ENCODE measurements at regions not wholly inside any gene's neighbourhood (a gene's known extent, or its start where the extent isn't known, plus 50 kb on each side); places are given as distances from the start of the nearest gene placed in this dataset.
"Not testable (repeated sequence)": the region's sequence is repeated elsewhere in the genome, so short reads cannot be mapped to it uniquely, and the experiment has no call there.

DNA sequence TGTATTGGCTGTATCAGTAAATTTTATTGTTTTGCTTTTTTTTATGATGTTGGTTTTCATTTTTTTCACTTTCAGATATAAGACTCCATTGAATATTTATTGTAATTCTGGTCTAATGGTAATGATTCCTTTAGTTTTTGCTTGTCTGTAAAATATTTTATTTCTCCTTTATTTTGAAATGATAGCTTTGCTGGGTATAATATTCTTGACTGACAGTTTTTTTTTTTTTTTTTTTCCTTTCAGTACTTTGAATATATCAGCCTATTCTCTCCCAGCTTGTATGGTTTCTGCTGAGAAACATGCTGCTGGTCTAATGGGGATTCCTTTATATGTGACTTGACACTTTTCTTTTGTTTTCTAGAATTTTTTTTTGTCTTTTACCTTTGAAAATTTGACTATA is 195.1 kb upstream of the SLC38A2 start:
- no peak for DNase-seq

DNA sequence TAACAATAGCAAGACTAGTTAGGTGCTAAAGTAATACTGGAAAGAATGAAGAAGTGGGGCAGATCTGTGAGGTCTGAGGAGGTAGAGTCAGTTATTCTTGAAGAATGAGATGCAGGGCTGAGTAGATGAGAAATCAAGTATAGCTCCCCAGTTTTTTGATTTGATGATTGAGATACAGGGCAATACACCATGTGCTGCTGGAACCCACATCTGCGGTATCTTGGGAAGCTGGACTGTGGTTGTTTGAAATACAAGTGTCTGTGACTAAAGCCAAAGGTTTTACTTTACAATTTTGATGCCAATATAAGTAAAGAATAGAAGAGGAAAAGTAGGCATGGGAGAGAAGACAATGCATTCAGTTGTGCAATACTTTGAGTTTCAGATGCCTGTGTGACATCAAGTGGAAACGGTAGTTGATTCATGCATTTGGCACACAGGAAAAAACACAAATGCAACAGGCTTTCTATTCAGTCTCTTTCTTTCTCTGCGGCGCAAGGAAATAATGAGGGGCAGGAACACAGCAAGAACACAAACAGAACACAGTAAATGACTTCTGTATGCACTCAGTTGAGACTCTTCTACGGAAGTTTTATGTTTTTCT is 190.2 kb upstream of the SLC38A2 start:
- no peak for DNase-seq

DNA sequence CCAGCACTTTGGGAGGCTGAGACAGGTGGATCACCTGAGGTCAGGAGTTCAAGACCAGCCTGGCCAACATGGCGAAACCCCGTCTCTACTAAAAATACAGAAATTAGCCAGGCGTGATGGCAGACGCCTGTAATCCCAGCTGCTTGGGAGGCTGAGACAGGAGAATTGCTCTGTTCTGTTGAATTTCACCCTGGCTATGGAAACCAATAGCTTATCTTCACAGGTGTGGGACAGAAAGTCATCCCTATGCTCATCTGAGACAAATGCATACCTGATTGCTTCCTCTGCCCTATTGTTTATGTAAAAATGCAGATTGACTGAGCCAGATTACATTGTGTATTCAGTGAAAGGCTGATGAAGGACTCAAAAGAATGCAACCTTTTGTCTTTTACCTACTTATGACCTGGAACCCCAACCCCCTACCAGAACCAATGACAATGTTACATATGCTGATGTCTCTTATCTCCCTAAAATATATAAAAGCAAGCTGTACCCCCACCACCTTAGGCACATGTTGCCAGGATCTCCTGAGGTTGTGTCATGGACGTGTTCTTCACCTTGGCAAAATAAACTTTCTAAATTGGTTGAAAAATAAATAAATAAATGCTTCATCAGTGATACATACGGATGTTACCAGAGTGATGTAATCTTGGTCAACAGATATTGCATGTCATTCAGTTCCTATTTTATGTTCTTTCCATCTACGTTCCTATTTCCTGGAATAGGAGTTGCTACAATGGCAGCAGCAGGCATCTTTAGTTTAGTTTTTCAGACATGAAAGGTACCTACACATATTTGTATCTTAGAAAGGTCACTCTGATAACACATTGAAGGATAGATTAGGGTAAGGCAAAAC is 189.4 kb upstream of the SLC38A2 start:
- not testable (repeated sequence) for DNase-seq

DNA sequence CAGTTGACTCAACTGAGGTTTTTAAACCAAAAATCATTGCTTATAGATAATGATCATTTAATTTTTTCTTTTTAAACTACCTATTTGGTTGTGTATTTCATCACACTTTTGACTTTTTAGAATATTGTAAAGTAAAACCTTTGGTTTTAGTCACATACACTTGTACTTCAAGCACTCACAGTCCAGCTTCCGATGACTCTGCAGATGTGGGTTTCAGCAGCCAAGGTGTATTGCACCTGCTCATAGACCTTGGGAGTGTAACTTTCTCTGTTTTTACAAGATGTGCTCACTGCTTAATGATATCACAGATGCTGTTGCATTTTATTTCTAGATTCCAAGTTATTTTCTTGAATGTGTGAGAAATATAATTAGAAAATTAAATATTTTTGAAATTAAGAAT is 188.3 kb upstream of the SLC38A2 start:
- DNase-seq = no peak

DNA sequence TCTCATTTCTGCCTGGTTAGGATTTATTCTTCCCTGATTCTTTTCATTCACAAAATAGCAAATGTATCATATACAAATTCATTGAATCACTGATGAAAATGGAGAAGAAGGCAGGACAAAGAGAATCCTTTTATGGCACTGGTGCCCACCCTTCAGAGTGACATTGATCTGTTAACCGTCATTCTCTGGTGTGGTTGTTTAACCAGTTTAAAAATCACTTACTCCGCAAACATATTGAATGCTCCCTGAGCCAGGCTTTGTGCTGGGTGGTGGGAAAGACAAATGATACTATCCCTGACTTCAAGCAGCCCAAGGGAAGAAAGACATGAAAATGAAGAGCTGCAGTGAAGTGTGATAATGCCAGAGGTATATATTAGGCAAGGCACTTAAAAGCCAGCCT is 187.5 kb upstream of the SLC38A2 start:
- DNase-seq = no peak

DNA sequence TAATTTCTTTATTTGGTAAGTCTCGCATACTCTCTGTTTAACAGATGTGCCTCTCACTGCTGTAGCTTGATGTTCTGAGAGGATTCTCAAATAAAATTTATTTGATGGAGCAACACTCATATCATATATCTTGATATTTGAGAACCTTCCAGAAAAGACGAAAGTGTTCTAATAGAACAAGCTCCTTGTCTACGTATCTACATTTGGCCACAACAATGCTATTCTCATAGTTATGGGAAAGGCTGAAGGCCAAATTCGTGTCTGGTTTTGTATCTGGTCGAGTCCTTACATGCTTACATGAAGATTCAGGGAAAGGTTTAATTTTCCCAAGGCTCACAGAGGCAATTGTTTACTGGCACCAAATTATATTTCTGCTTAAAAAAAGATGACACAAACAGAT is 186.7 kb upstream of the SLC38A2 start:
- no peak for DNase-seq

DNA sequence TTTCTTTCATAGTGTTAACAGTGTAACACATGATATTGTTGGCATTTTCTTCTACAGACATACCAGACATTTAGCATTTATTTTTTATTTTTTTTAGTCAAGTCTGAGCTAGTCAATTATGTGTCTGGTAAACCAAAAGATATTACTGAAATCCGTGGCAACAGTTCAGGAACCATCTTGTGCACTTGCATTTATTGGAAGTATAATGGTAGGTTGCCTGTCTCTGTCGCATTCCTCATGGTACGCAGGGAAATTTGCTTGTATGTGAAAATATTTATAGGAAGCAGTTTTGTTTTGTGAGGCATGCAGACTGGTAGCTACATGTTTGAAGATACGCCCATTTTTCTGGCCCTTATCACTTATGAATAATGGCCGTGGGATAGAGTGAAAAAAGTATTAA is 186.1 kb upstream of the SLC38A2 start:
- DNase-seq = no peak

DNA sequence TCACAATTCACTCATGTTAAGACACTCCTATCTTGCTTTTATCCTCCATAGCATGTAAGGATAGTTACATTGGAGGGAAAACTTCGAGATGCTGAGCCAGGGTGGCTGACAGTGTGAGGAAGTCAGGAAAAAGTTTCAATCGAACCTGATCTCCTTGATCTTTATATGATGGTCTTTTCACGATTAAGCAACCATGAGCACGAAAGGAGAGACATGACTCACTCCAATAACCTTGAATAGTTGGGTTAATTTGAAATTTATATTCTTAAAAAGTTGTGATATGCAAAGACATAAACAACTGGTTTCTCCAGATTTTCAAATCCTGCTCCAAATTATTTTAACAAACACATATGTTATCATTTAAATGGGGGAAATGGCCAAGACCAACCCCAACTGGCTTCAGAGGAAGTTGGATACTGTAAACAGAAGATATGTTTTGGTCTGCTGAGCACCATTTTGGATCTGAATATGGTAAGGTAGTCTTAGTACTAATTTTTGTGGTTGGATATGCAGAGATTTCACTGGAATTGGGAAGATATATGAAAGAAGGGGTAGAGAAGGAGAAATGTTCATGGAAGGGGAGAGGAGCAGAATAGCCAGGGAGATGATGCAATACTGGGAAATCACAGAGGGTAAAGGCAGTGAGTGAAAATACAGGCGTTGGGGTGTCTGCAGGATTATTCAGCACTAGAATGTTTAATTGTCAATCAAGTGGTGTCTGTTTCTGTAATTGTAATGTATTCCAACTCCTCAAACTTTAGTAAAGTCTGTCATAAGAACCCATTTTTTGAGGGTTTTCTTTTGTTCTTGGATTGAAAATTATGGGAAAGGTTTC is 185.2 kb upstream of the SLC38A2 start:
- no peak for DNase-seq

DNA sequence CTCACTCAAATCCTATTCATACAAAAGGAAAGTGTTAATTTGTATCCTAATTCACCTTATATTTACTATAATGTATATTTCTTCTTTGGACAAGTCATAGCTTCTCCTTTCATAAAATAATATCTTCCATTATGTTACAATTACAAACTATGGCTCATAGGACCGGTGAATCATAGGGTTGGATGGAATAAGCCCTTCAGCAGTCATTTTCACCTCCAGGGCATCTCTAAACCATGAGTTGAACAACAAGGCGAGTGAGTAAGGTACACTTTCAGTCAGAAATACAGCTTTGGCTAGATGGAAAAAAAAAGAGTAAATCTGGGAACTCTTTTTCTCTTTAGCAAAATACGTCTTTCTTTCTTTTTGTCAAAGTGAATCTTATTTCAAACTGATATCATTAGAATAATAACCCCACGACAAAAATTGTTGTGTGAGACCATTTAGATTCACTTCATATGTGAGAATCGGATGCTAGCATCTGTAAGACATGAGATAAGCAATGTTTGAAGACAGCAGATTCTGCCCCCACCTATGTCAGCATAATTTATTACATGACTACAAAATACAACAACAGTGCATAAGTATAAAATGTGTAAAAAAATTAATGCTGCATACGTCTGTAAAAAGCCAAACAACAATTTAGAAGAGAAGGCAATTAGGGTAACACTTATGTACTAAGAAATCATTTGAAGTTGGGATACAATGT is 184.4 kb upstream of the SLC38A2 start:
- no peak for DNase-seq

DNA sequence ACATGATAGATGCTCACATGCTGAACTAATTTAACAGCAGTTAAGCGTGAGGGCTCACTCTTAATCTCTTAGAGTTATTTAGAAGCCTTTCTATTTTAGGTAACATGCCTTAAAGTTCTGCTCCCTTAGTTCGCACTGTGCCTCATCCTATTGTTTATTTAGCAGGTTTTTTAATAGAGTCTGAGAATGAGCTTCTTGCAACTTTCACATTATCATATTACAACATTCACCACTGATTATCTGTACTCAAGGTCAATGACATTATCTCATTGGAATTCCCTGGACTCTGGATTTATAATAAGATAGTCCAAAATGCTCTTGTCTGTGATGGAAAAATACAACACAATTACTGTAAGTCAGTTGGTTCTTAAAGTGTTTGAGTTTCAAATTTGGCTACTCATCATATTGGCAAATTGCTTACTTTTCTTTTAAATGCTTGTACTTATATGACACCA is 183.6 kb upstream of the SLC38A2 start:
- no peak for DNase-seq

DNA sequence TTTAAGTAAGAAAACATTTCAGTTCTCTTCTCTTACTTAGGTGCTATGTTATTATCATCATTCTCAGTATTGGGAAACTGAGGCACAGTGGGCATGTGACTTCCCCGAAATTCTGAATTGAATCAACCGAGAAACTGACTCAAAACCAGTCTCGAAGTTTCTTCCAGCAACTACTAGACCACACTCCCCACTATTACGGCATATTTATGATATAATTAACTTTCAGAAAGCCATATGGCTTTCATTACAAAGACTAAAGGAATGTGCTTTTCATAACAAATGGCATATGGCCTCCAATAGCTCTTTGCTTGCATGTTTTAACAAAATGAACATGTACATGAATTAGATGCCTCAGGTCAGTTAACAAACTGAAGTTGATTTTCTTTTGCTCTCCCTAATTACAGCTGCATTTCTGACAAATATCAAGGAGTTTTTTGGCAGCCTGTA is 182.9 kb upstream of the SLC38A2 start:
- no peak for DNase-seq

DNA sequence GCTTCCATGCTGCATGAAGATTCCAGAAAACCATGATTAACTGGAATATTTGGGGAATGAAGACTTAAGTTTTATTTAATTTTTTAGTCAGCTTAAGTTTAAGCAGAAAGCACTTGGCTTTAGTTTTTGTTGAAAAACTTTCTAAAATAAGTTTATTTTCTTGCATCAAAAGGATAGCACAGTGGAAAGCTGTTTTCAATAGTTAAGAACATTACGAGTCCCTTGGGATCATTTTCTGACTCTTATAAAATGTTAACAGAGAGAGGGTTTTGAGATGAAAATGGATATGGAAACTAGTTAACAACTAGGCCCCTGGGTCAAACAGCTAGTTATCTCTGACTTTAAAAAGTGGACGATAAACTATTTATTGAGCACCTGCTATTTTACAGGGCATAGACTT is 181.9 kb upstream of the SLC38A2 start:
- DNase-seq = no peak

DNA sequence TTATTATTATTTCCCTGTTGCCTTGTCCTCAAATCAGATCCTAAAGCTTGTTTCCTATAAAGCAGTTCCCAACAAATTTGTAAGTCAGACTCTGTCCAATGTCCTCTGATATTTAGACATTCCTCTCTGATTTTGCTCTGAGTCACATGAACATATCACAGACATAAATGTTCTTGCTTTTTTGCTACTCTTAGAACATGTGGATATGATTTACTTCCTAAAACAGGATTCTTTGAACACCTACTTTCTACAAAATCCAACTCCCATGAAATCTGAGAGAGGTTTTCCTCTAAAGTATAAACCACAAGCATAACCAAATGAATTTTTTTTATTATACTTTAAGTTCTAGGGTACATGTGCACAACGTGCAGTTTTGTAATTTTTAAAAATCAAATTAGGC is 181.3 kb upstream of the SLC38A2 start:
- DNase-seq = no peak

DNA sequence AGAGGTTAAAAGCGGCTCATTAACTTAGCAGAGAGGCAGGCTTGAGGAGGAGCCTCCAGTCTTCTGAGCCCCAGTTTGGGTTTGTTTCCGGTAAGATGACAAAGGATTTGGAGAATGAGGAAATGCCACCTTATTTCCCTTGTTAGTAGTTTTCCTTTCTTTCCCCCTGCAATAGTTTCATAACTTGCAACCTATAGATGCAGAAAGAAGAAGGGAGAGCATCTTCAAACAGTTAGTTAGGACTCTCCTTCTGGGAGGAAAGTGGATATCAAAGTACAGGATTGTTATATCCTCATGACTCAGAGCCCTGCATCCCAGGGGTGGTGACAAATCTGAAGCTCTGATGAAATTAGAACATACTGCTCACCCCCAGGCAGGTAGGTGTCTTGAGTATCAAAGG is 180.7 kb upstream of the SLC38A2 start:
- DNase-seq = no peak

DNA sequence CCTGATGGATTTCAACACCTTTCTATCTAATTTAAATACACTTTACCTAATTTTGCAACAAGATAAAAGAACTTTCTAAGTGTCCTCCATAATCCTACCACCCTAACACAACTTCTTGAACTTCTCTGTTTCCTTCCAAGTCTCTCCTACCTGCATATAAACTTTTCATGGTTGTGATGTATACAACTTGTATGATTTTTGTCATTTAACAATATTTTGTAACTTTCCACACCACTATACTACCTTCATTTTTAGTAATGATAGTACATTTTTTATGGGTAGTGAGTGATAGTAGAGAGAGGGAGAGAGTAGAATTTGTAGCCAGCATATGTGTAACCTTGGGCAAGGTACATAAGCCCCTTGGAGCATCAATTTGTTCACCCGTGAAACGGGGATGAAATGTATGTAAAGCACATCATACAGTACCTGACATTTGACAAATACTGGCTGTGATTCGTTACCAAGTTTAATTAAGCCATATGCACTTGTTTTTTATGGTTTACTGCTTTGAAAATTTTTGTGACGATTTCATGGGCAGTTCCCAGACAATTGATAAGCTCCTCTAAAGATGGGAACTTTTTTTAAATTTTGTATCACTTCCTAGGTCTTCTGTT is 177.8 kb upstream of the SLC38A2 start:
- DNase-seq = no peak

DNA sequence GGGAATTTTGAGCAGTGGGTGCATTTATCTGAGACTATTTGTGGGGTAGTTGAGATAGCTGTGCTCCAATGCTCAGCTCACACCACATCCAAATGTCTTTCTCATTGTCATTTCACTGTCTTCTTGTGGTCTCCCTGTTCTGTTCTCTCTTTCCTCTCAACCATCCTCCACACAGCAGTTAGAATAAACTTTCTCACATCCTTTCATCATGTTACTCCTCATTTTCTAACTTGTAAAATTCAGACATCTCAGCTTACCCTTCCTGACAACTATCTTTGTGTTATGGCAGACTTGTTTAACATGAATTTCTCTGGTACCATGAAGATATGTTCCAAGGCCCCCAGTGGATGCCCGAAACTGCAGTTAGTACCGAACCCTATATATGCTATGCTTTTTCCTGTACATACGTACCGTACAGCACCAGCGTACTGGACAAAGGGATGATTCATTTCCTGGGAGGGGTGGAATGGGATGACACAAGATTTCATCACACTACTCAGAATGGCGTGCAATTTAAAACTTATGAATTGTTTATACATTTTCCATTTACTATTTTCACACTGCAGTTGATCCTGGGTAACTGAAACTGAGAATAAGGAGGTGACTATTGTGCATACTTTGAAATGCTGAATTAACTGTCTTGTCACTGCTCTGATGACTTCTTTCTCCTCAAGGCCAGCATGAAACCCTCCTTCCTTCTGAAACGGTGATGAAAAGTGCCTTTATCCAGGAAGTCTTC is 177.1 kb upstream of the SLC38A2 start:
- DNase-seq = peak; percentile 7

DNA sequence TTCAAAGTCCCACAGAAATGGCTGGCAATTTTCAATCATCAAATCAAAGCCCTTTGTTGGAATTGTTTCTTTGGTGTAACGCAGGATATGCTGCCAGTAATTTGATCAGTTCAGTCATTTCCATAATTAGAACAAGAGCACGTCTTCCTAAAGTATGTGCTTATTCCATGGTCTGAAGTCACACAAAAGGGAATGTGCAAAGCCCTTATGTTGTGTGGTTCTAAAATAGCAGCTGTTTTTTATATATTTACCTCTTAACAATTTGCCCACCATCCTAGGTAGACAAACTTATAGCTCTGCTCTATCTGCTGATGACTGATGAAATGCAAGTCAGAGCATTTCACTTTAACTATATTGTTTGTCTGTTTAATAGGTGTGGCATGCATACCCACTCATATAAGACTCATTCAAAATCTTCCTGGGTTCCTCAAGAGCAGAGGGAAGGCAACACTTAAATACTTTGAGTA is 176.1 kb upstream of the SLC38A2 start:
- DNase-seq = no peak

DNA sequence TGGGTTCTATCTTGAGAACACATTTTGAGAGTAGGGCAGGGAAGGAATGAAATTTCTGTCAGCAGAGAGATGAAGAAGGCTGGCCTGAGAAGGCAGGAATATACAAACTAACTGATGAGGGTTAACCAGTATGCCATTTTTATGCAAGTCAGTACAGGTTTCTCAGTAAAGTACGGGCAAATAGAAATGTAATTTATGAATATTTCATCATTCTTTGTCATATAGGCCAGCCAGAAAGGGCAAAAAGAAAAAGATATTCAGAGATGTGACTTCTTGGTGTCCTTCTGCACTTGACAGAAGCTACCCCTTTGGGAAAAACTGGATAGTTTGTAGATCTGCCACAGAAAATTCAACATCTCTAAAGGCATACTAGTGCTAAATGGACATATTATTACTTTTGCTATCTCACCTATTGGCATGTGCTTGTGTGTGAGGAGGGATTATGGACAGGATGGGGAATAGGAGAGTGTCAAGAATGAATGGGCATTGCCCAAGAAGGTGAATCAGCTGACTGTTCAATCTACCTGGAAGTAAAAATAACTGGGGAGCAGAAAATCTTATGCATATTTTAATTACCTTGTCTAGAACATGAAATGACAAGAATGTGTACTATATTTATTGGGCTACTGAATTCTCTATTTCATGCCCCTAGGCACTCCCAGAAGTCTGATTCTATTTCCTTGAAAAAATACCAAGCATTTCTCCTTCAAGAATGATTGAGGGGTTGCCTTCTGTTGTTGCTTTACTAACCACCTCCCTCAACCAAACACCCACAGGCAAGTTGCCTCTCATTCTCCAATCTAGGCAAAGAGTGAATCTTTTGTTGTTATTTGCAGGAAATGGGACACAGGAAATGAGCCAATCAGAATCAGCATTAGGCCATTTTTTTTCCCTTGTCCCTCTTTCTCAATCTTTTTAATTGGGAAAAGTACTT is 175.1 kb upstream of the SLC38A2 start:
- no peak for DNase-seq

DNA sequence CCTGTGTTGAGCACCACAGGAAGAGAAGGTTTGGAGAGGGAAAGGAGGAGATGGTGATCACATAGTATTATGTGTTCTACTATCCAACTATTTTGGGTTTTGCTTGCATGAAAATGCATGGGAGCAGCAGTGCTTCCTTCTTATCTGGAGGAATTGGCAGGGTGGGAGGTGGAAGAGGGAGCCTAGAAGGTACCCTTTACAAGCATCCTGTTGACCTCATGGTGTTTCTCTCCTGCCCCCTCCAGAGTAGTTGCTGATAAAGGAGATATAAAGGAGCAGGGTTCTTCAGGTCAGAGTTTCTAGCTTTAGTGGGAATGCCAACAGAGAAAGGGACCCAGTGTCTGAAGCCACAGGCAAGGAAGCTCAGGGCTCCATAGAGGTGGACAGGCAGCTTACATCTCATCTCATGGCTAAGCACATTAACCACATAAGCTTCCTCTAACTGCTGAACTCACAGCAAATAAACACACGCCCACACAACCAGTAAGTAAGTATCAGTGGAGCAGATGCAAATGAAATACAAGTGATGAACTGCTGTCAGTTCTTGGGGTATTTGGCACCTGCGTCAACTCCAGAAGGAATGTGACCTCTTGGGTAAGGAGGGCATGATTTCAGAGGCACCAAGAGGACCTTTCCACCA is 174.2 kb upstream of the SLC38A2 start:
- no peak for DNase-seq

DNA sequence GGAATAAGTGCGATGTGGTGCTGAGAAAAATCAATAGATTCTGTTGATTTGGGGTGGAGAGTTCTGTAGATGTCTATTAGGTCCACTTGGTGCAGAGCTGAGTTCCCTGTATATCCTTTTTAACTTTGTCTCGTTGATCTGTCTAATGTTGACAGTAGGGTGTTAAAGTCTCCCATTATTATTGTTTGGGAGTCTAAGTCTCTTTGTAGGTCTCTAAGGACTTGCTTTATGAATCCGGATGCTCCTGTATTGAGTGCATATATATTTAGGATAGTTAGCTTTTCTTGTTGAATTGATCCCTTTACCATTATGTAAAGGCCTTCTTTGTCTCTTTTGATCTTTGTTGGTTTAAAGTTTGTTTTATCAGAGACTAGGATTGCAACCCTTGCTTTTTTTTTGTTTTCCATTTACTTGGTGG is 170.8 kb upstream of the SLC38A2 start:
- not testable (repeated sequence) for DNase-seq

All from activated T-cell treated with anti-CD3 and anti-CD28 coated beads for 4 hours (primary cell).